SK-N-SH (cell line): ENCODE measurements at regions not wholly inside any gene's neighbourhood (a gene's known extent, or its start where the extent isn't known, plus 50 kb on each side); places are given as distances from the start of the nearest gene placed in this dataset.

Source experiments
- CTCF ChIA-PET: fragments of 300-600, 350-600 bp; formaldehyde crosslinking; extraction: SDS; loops from one replicate; lab custom pipeline; 2021; lab: Yijun Ruan, JAX
- POLR2A ChIA-PET: fragments of 350-600 bp; sonication (Branson Sonifier 250); formaldehyde crosslinking; extraction: SDS; loops from one replicate; lab custom pipeline; 2020; ENCODE audit warnings: antibody characterized with exemption, inconsistent platforms; lab: Yijun Ruan, JAX
- DNase-seq: peaks from one replicate; pipeline ENCODE4 v3.0.0; 2012
- H2AFZ ChIP-seq: fragments of 200-600 bp; sonication (generic); 2 replicates; pipeline ENCODE4 v1.8.1; 2016; ENCODE audit warnings: antibody characterized with exemption, mild to moderate bottlenecking, low read depth
- H3F3A ChIP-seq: fragments of 200-600 bp; sonication (generic); replicated peaks from 2 replicates; pipeline ENCODE3; 2016; ENCODE audit warnings: antibody characterized with exemption, mild to moderate bottlenecking; ENCODE audit not compliant: insufficient read depth
- H3K27ac ChIP-seq, 2 experiments: fragments of 200-500 bp in 1 of 2; fragments of 200-600 bp in 1 of 2; sonication (Bioruptor generic) in 1 of 2; sonication (generic), shearing (Covaris generic) in 1 of 2; 2 replicates each; pipeline versions ENCODE4 v1.5.1 to v1.6.1; 2014 to 2016; ENCODE audit warnings: low read depth in 2 of 2, inconsistent platforms in 1 of 2, low read length in 1 of 2, mild to moderate bottlenecking in 1 of 2, mixed read lengths in 1 of 2
- H3K27me3 ChIP-seq: fragments of 200-600 bp; sonication (generic), shearing (Covaris generic); 2 replicates; pipeline ENCODE4 v1.6.1; 2016; ENCODE audit warnings: mixed run types; ENCODE audit not compliant: insufficient read depth
- H3K36me3 ChIP-seq, 2 experiments: fragments of 200-500 bp in 1 of 2; fragments of 200-600 bp in 1 of 2; sonication (Bioruptor generic) in 1 of 2; sonication (generic) in 1 of 2; replicated peaks in 1 of 2; 2 replicates each; pipeline versions ENCODE3 to v1.5.1; 2014 to 2016; ENCODE audit warnings: low read length in 1 of 2, mild to moderate bottlenecking in 1 of 2; ENCODE audit not compliant: insufficient read depth in 2 of 2, control insufficient read depth in 1 of 2
- H3K4me1 ChIP-seq, 2 experiments: fragments of 200-500 bp in 1 of 2; fragments of 200-600 bp in 1 of 2; sonication (Bioruptor generic) in 1 of 2; sonication (generic), shearing (Covaris generic) in 1 of 2; 2 replicates each; pipeline versions ENCODE4 v1.5.1 to v1.6.1; 2014 to 2016; ENCODE audit warnings: low read depth in 1 of 2, low read length in 1 of 2, mixed run types in 1 of 2; ENCODE audit not compliant: insufficient read depth in 2 of 2, control insufficient read depth in 1 of 2
- H3K4me2 ChIP-seq: fragments of 200-600 bp; sonication (generic), shearing (Covaris generic); 2 replicates; pipeline ENCODE4 v1.6.1; 2017; ENCODE audit warnings: mixed run types
- H3K4me3 ChIP-seq, 2 experiments: fragments of 200-500 bp in 1 of 2; fragments of 200-600 bp in 1 of 2; sonication (Bioruptor generic) in 1 of 2; sonication (generic), shearing (Covaris generic) in 1 of 2; 2 replicates each; pipeline versions ENCODE4 v1.5.1 to v1.8.1; 2014 to 2016; ENCODE audit warnings: low read depth in 2 of 2, inconsistent platforms in 1 of 2, low read length in 1 of 2, mild to moderate bottlenecking in 1 of 2, mixed read lengths in 1 of 2, moderate library complexity in 1 of 2
- H3K79me2 ChIP-seq: fragments of 200-600 bp; sonication (generic); 2 replicates; pipeline ENCODE4 v1.8.1; 2017; ENCODE audit warnings: mild to moderate bottlenecking; ENCODE audit not compliant: insufficient read depth
- H3K9ac ChIP-seq: fragments of 200-600 bp; sonication (generic); 2 replicates; pipeline ENCODE4 v1.6.1; 2017; ENCODE audit warnings: mixed run types
- H3K9me2 ChIP-seq: fragments of 200-600 bp; sonication (generic); 2 replicates; pipeline ENCODE4 v1.6.1; 2017; ENCODE audit warnings: mixed run types
- H3K9me3 ChIP-seq: fragments of 200-600 bp; sonication (generic); 2 replicates; pipeline ENCODE4 v1.6.1; 2017; ENCODE audit warnings: mixed run types, mild to moderate bottlenecking, moderate library complexity
- H4K20me1 ChIP-seq: fragments of 200-600 bp; sonication (generic); 2 replicates; pipeline ENCODE4 v1.6.1; 2017; ENCODE audit warnings: mild to moderate bottlenecking, mixed run types; ENCODE audit not compliant: insufficient read depth
- CHD2 ChIP-seq: fragments of 150-350 bp; IDR thresholded peaks from 2 replicates; pipeline ENCODE4 v1.6.1; 2018; ENCODE audit warnings: low read length; ENCODE audit not compliant: partially characterized antibody
- ELF1 ChIP-seq: IDR thresholded peaks from 2 replicates; pipeline ENCODE4 v1.4.0; 2012
- EP300 ChIP-seq, 2 experiments: IDR thresholded peaks; 2 replicates each; pipeline versions ENCODE4 v1.4.0 to v1.6.1; 2012; ENCODE audit warnings: borderline replicate concordance in 1 of 2, low read depth in 1 of 2, low read length in 1 of 2
- EZH2phosphoT487 ChIP-seq: fragments of 200-600 bp; sonication (generic); IDR thresholded peaks from 2 replicates; pipeline ENCODE4 v1.6.1; 2017; ENCODE audit warnings: low read depth, mixed run types, mild to moderate bottlenecking, antibody characterized with exemption, moderate library complexity, borderline replicate concordance
- FOXJ3 ChIP-seq: sonication (generic); formaldehyde crosslinking; IDR thresholded peaks from 2 replicates; pipeline ENCODE4 v1.5.1; 2020; ENCODE audit warnings: mild to moderate bottlenecking, missing genetic modification reagents
- GABPA ChIP-seq: IDR thresholded peaks from 2 replicates; pipeline ENCODE4 v1.4.0; 2012; ENCODE audit warnings: low read depth, mild to moderate bottlenecking
- MXI1 ChIP-seq: IDR thresholded peaks from 2 replicates; pipeline ENCODE4 v1.6.1; 2012; ENCODE audit warnings: mild to moderate bottlenecking, low read depth, low read length, improper control_type of control experiment
- NFIC ChIP-seq: IDR thresholded peaks from 2 replicates; pipeline ENCODE4 v1.4.0; 2012; ENCODE audit warnings: borderline replicate concordance
- NRF1 ChIP-seq: IDR thresholded peaks from 2 replicates; pipeline ENCODE4 v1.6.1; 2012; ENCODE audit warnings: low read depth, mild to moderate bottlenecking, low read length
- RAD21 ChIP-seq: IDR thresholded peaks from 2 replicates; pipeline ENCODE4 v1.6.1; 2012; ENCODE audit warnings: mild to moderate bottlenecking, low read length
- RFX5 ChIP-seq: IDR thresholded peaks from 2 replicates; pipeline ENCODE4 v1.6.1; 2012; ENCODE audit warnings: mild to moderate bottlenecking, improper control_type of control experiment, low read length
- RXRA ChIP-seq: IDR thresholded peaks from 2 replicates; pipeline ENCODE4 v1.4.0; 2012; ENCODE audit warnings: low read depth, mild to moderate bottlenecking, borderline replicate concordance
- WGBS: methylation state at CpG from one replicate; pipeline ENCODE4 v1.1.6; 2017; ENCODE audit warnings: low lambda C conversion rate; 5-methylcytosine and 5-hydroxymethylcytosine counted together
- TF ChIP-seq, protein P1 (sequence below): fragments of 150-350 bp; IDR thresholded peaks from 2 replicates; pipeline ENCODE4 v1.6.1; 2016; ENCODE audit warnings: mild to moderate bottlenecking, low read depth, low read length
- TF ChIP-seq, protein P2 (sequence below): IDR thresholded peaks from 2 replicates; pipeline ENCODE4 v1.4.0; 2012; ENCODE audit warnings: low read depth, borderline replicate concordance

DNA sequence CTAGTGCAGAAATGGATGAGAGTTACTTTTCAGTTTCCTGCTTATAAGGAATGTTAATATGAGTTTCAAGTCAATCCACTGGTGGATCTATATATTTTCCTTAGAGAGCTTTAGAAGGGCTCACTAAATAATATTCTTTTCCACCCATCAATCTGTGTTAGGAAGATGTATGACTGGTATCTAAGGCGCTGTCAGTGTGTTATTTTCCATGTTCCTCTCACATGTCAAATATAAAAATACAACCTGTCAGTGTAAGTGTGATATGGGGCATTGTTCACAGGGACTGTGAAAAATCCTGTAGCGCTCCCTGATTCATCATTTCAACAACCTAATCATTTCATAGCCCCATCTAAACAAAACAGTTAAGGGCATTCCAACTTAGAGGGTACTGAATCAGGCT is 203.1 kb downstream of the TMEM26 start:
- H3K4me2 ChIP-seq = no peak overlapping the region
- 49% methylated on average over 2 of the region's 2 CpGs for WGBS

DNA sequence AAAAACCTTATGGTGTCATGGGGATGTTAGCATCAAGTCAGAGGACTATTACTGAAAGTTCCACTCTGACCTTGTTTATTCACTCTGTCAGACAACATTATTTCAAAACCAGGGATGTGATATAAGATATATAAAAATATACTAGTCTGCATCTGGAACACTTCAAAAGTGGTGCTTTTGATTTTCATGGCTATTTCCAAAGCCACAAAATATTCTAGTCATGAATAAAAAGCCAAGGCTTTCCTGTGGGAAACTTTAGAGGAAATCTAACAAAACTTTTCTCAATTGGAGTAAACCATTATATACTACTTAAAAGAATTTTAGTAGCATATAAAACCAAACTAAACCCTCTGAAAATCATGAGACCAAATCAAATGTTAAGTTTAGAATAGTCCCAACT is 205.2 kb downstream of the TMEM26 start:
- Histone ChIP-seq H4K20me1 (no peaks in the 10 kb centered on the region), H3K27ac (peak overlapping the region in 1 of 2 experiments; percentile 33; a peak in 1 of 4 replicates), H3F3A (no peaks in the 10 kb centered on the region), H3K79me2 (no peaks in the 10 kb centered on the region), H3K9me3 (no peaks in the 10 kb centered on the region), H2AFZ (no peak overlapping the region)
- TF ChIP-seq EP300 (IDR thresholded peaks at IDR 0.05; ENCODE audit: borderline replicate concordance in 1 of 2, low read depth in 1 of 2, low read length in 1 of 2) (no peak), NFIC (no peak), RAD21 (no peak), RFX5 (no peak), NRF1 (no peak), CHD2 (no peak)
- TF ChIP-seq, protein P1, sequence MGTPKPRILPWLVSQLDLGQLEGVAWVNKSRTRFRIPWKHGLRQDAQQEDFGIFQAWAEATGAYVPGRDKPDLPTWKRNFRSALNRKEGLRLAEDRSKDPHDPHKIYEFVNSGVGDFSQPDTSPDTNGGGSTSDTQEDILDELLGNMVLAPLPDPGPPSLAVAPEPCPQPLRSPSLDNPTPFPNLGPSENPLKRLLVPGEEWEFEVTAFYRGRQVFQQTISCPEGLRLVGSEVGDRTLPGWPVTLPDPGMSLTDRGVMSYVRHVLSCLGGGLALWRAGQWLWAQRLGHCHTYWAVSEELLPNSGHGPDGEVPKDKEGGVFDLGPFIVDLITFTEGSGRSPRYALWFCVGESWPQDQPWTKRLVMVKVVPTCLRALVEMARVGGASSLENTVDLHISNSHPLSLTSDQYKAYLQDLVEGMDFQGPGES = no peak
- TF ChIP-seq, all 33 proteins: peak for 0
- Histone ChIP-seq H3K27me3 (peaks cover 5% of the 10 kb centered on the region; the same call in 1 of the 2 replicates), H3K9me2 (no peaks in the 10 kb centered on the region), H3K36me3 (no peaks in the 10 kb centered on the region), H3K9ac (no peak overlapping the region), H3K4me1 (no peaks in the 10 kb centered on the region), H3K4me2 (no peak overlapping the region), H3K4me3 (no peak overlapping the region)
- no peak for DNase-seq
- ChIA-PET POLR2A (no interaction called here), CTCF (no interaction called here)

More for the DNA sequence above, 203.1 kb downstream of the TMEM26 start:
- no peak overlapping the region for H3K9ac ChIP-seq
- no peaks in the 10 kb centered on the region for H3K4me1 ChIP-seq
- no peaks in the 10 kb centered on the region for H3K27me3 ChIP-seq
- H3K79me2 ChIP-seq = no peaks in the 10 kb centered on the region
- no peak overlapping the region for H3K27ac ChIP-seq
- H3F3A ChIP-seq = no peaks in the 10 kb centered on the region
- H4K20me1 ChIP-seq = no peaks in the 10 kb centered on the region
- H3K9me3 ChIP-seq = no peaks in the 10 kb centered on the region
- H3K4me3 ChIP-seq = no peak overlapping the region
- TF ChIP-seq, protein P2, sequence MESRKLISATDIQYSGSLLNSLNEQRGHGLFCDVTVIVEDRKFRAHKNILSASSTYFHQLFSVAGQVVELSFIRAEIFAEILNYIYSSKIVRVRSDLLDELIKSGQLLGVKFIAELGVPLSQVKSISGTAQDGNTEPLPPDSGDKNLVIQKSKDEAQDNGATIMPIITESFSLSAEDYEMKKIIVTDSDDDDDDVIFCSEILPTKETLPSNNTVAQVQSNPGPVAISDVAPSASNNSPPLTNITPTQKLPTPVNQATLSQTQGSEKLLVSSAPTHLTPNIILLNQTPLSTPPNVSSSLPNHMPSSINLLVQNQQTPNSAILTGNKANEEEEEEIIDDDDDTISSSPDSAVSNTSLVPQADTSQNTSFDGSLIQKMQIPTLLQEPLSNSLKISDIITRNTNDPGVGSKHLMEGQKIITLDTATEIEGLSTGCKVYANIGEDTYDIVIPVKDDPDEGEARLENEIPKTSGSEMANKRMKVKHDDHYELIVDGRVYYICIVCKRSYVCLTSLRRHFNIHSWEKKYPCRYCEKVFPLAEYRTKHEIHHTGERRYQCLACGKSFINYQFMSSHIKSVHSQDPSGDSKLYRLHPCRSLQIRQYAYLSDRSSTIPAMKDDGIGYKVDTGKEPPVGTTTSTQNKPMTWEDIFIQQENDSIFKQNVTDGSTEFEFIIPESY = no peak
- no peak for TF ChIP-seq FOXJ3
- TF ChIP-seq GABPA = no peak
- TF ChIP-seq EZH2phosphoT487 = no peak
- no peak for TF ChIP-seq NFIC
- TF ChIP-seq RXRA = no peak
- TF ChIP-seq ELF1 = no peak
- TF ChIP-seq, protein P1 = no peak
- TF ChIP-seq MXI1 = no peak
- POLR2A ChIA-PET = no interaction called here
- H3K9me2 ChIP-seq = no peaks in the 10 kb centered on the region
- H3K36me3 ChIP-seq = no peaks in the 10 kb centered on the region
- no peak for DNase-seq
- CTCF ChIA-PET = interaction anchor here (0.9 kb wide), 1 partner anchor 17 kb away, joined by 3 read pairs; no protein-coding TSS in a partner anchor
- H2AFZ ChIP-seq = no peak overlapping the region
